G401 (cell line): ENCODE measurements at regions not wholly inside any gene's neighbourhood (a gene's known extent, or its start where the extent isn't known, plus 50 kb on each side); places are given as distances from the start of the nearest gene placed in this dataset.
"Not testable (repeated sequence)": the region's sequence is repeated elsewhere in the genome, so short reads cannot be mapped to it uniquely, and the experiment has no call there.

Experiments used
- DNase-seq: peaks from one replicate; pipeline ENCODE4 v3.0.0-alpha.2; 2015; ENCODE audit warnings: low spot score
- in situ Hi-C: cut with HindIII; loops from 2 replicates; pipeline ENCODE4 v1.10.0; 2016; ENCODE audit warnings: low sequenced_read_pairs, mixed read lengths

- in situ Hi-C loops = no loop called here
- DNase-seq = no peak
Observed at GRCh38 chr7:130844811-130845580, 111.0 kb upstream of the KLF14 start.

GRCh38 chr7:130845581-130846085 lies 111.6 kb upstream of the KLF14 start:
- in situ Hi-C loops = no loop called here

GRCh38 chr7:130849604-130850003 lies 115.6 kb upstream of the KLF14 start:
- DNase-seq = no peak
- in situ Hi-C loops = no loop called here

More at GRCh38 chr7:130845581-130846085, 111.6 kb upstream of the KLF14 start:
- DNase-seq = no peak

GRCh38 chr7:130850956-130851355 lies 116.9 kb upstream of the KLF14 start:
- in situ Hi-C loops = no loop called here

DNA sequence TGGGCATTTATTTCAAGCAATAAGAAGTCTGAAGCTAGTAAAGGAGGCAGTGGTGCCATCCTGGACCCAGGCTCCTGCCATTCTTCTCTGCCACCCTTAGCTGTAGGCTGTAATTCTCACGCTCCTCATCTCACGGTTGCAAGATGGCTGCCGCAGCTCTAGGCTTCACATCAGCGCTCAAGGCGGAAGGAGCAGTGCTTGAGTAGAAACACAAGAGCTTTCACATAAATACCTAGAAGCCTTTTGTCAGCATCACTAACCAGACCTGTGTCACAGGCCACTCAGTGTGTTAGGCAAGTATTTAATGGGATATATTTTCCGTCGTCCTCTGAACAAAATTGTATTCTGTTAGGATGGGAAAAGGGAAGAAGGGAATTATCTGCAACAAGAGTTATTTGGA lies 118.9 kb upstream of the KLF14 start:
- in situ Hi-C loops = no loop called here
- no peak for DNase-seq

More at GRCh38 chr7:130850956-130851355, 116.9 kb upstream of the KLF14 start:
- DNase-seq = no peak

- in situ Hi-C loops = no loop called here
- no peak for DNase-seq
Observed at GRCh38 chr7:130853503-130854279, 119.7 kb upstream of the KLF14 start.

GRCh38 chr7:130854481-130854880 lies 120.5 kb upstream of the KLF14 start:
- DNase-seq = no peak
- in situ Hi-C loops = no loop called here

DNA sequence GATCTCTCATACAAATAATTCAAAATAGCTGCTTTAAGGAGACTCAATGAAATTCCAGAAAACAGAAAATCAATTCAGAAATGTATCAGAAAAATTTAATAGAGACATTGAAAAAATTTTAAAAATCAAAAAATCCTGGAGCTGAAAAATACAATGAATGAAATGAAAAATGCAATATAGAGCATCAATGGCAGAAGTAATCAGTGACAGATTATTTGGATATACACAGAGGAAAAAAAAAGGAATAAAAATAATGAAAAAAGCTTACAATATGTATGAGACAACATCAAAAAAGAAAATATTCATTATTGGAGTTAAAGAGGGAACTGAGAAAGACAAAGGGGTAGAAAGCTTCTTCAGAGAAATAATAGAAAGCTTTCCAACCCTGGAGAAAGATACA lies 122.9 kb upstream of the KLF14 start:
- in situ Hi-C loops = no loop called here
- DNase-seq = no peak

- in situ Hi-C loops, DNase-seq: not testable (repeated sequence)
Observed at GRCh38 chr7:130860832-130861231, 126.8 kb upstream of the KLF14 start.

GRCh38 chr7:130865408-130866236 lies 131.6 kb upstream of the KLF14 start:
- no peak for DNase-seq
- in situ Hi-C loops = no loop called here

DNA sequence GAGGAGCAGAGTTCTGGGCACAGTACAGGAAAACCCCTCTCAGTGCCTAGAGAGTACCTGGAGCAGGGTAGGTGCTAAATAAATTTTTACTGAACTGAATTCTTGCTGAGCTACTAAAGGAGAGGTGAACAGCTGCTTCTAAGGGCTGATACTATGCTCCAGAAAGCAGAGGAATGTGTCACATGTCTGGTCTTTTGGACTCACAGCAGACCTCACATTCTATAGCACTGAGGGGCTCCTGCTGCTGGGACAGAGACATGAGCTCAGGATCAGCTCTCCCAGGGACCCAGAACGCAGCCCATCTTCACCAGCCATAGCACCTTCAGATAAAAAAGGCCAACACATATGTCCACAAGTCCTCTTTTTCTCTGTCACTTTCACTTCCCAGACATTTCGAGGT lies 133.0 kb upstream of the KLF14 start:
- DNase-seq = no peak
- in situ Hi-C loops = no loop called here

DNA sequence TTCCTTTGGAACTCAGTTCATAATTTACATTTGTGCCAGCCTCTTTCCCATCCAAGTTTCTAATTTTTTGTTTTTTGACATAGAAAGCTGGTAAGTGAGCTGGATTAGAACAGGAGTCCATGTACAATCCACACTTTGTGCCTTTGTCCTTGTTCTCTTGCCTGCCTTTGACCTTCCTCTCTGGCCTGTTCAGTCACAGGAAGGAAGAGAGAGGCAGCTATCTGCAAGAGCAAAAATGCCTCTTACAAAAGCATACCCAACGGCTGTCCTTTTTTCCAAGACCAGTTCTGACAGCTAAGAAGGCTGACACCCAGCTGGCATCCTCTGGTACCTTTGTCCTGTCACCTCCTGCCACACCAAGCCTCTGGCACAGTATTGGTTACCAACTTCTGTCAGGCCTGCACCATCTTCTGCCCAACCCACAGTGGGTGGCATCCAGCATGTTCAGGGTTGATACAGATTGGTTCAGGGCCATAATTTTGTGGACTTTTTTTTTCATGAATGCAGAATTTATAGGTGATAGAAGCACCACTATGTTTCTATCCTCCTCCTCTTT lies 133.7 kb upstream of the KLF14 start:
- DNase-seq = no peak
- in situ Hi-C loops = no loop called here

- in situ Hi-C loops = no loop called here
- no peak for DNase-seq
Observed at GRCh38 chr7:130868139-130868538, 134.1 kb upstream of the KLF14 start.

DNA sequence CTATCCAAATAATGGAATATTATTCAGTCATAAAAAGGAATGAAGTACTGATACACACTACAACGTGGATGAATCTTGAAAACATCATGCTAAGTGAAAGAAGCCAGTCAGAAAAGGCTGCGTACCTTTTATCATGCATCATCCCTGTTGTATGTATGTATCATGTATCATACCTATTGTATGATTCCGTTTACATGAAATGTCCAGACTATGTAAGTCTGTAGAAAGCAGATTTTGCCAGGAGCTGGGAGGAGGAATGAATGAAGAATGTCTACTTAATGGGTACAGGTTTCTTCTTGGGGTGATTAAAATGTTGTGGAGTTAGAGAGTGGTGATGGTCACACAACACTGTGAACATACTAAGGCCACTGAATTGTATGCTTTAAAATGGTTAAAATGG lies 135.9 kb upstream of the KLF14 start:
- in situ Hi-C loops = no loop called here
- DNase-seq = no peak

GRCh38 chr7:130872341-130872740 lies 138.3 kb upstream of the KLF14 start:
- in situ Hi-C loops = no loop called here

DNA sequence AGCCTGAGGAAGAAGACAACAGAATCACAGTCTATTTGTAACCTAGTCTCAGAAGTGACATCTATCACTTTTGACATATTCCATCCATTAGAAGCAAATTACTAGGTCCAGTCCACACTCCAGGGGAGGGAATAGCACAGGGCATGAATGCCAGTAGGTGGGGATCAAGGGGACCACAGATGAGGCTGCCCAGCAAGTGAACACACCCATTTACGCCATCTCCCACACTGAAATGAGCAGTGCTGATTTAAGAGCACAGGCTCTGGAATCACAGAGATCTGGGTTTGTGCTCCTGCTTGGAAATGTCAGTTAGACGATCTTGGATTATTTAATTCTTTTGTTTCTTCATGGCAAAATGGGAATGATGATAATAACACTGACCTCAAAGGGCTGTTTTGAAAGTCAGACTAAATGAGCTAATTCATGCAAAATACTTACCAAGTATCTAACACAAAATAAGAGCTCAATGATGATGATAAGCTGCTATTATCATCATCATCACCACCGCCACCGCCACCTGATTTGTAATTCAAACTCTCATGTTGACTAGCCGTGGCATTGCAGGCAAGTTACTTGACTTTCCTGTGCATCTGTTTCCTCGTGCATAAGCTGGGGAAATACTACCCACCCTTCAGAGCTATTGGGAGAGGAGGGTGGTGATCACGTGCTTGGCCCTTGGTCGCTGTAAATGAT lies 138.9 kb upstream of the KLF14 start:
- DNase-seq = no peak
- in situ Hi-C loops = no loop called here

More at GRCh38 chr7:130872341-130872740, 138.3 kb upstream of the KLF14 start:
- no peak for DNase-seq

- in situ Hi-C loops = no loop called here
- no peak for DNase-seq
Observed at GRCh38 chr7:130874071-130874915, 140.3 kb upstream of the KLF14 start.

GRCh38 chr7:130875265-130875741 lies 141.3 kb upstream of the KLF14 start:
- in situ Hi-C loops = no loop called here
- DNase-seq = peak; percentile 74
